Natural killer cell (primary cell): ENCODE measurements at regions not wholly inside any gene's neighbourhood (a gene's known extent, or its start where the extent isn't known, plus 50 kb on each side); places are given as distances from the start of the nearest gene placed in this dataset.
"Not testable (repeated sequence)": the region's sequence is repeated elsewhere in the genome, so short reads cannot be mapped to it uniquely, and the experiment has no call there.

Experiments used
- ATAC-seq, 3 donors: fragments of 150-1000 bp in 2 of 3; fragments of 200-7000 bp in 1 of 3; cut with Tn5 transposase; 1 replicate in 1 of 3; 2 replicates in 2 of 3; pipeline ENCODE4 v1.10.0; 2021; ENCODE audit warnings: mild to moderate bottlenecking in 2 of 3, moderate library complexity in 2 of 3
- DNase-seq, 2 donors: peaks; one replicate each; pipeline versions ENCODE4 v3.0.0 to v3.0.0-alpha.2; 2013 to 2021; ENCODE audit warnings: mixed read lengths in 1 of 2
- H3K27ac ChIP-seq: one replicate; pipeline ENCODE4 v1.5.1; 2013; ENCODE audit warnings: mild to moderate bottlenecking, low read length
- H3K27me3 ChIP-seq: one replicate; pipeline ENCODE4 v1.6.1; 2013; ENCODE audit warnings: low read length; ENCODE audit not compliant: control insufficient read depth, insufficient read depth
- H3K36me3 ChIP-seq: one replicate; pipeline ENCODE4 v1.6.1; 2013; ENCODE audit warnings: low read length; ENCODE audit not compliant: control insufficient read depth, insufficient read depth
- H3K4me1 ChIP-seq: one replicate; pipeline ENCODE4 v1.6.1; 2013; ENCODE audit warnings: low read length; ENCODE audit not compliant: control insufficient read depth, insufficient read depth
- H3K4me3 ChIP-seq: one replicate; pipeline ENCODE4 v1.5.1; 2013; ENCODE audit warnings: low read length
- H3K9me3 ChIP-seq: one replicate; pipeline ENCODE4 v1.6.1; 2013; ENCODE audit warnings: low read length; ENCODE audit not compliant: control insufficient read depth, insufficient read depth
- H3K27ac Mint-ChIP-seq, 2 donors: one replicate each; pipeline ENCODE4 v1.8.0; 2022; ENCODE audit warnings: mild to moderate bottlenecking in 2 of 2, mixed read lengths in 2 of 2, moderate library complexity in 1 of 2
- H3K27me3 Mint-ChIP-seq, 2 donors: one replicate each; pipeline ENCODE4 v1.8.0; 2022; ENCODE audit warnings: low read depth in 2 of 2, mixed read lengths in 2 of 2
- H3K36me3 Mint-ChIP-seq: one replicate; pipeline ENCODE4 v1.8.0; 2022; ENCODE audit warnings: mixed read lengths
- H3K4me1 Mint-ChIP-seq, 2 donors: one replicate each; pipeline ENCODE4 v1.8.0; 2022; ENCODE audit warnings: mixed read lengths in 2 of 2
- H3K4me3 Mint-ChIP-seq: one replicate; pipeline ENCODE4 v1.8.0; 2022; ENCODE audit warnings: mild to moderate bottlenecking, moderate library complexity, mixed read lengths
- H3K9me3 Mint-ChIP-seq, 2 donors: one replicate each; pipeline ENCODE4 v1.8.0; 2022; ENCODE audit warnings: mixed read lengths in 2 of 2
- WGBS: methylation state at CpG from one replicate; pipeline ENCODE4 v1.1.7; 2013; ENCODE audit warnings: missing lambda C conversion rate; ENCODE audit not compliant: insufficient coverage; 5-methylcytosine and 5-hydroxymethylcytosine counted together
- intact Hi-C: fragments of 100-400 bp; cut with micrococcal nuclease; formaldehyde crosslinking; loops from one replicate; pipeline ENCODE4 v1.14.2; 2022
- TF ChIP-seq, protein P1 (sequence below): fragments of 200-600 bp; IDR thresholded peaks from one replicate; pipeline ENCODE4 v1.8.0; 2022; ENCODE audit warnings: antibody characterized with exemption

DNA sequence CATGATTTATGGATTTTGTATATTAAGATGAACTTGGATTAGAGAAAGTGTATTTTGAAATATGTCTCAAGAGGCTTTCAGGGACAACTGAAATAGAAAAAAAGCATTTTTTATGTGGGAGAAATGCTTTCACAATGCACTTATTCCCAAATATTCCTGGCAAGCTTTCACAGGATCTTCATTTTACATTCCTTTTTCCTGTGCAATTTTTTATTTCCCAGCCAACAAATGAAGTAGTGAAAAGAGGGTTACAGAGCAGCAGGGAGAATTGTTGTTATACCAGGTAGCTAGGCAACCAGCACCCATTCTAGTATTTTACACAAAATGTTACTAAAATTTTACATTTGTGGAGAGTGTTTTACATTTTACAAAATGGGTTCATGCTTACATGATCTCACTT is 167.0 kb upstream of the RPRM start:
- Mint-ChIP-seq H3K9me3 (peaks cover 4 to 8% of the 10 kb centered on the region in 2 donors), H3K36me3 (no peaks in the 10 kb centered on the region), H3K27ac (no peak overlapping the region), H3K4me3 (no peak overlapping the region), H3K4me1 (no peaks in the 10 kb centered on the region), H3K27me3 (no peaks in the 10 kb centered on the region)
- ATAC-seq (no peak), DNase-seq (no peak)
- TF ChIP-seq, protein P1, sequence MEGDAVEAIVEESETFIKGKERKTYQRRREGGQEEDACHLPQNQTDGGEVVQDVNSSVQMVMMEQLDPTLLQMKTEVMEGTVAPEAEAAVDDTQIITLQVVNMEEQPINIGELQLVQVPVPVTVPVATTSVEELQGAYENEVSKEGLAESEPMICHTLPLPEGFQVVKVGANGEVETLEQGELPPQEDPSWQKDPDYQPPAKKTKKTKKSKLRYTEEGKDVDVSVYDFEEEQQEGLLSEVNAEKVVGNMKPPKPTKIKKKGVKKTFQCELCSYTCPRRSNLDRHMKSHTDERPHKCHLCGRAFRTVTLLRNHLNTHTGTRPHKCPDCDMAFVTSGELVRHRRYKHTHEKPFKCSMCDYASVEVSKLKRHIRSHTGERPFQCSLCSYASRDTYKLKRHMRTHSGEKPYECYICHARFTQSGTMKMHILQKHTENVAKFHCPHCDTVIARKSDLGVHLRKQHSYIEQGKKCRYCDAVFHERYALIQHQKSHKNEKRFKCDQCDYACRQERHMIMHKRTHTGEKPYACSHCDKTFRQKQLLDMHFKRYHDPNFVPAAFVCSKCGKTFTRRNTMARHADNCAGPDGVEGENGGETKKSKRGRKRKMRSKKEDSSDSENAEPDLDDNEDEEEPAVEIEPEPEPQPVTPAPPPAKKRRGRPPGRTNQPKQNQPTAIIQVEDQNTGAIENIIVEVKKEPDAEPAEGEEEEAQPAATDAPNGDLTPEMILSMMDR, result no peak
- intact Hi-C loops, result no loop called here
- Histone ChIP-seq H3K27ac (no peak overlapping the region), H3K36me3 (no peaks in the 10 kb centered on the region), H3K4me3 (no peak overlapping the region), H3K27me3 (no peaks in the 10 kb centered on the region), H3K9me3 (no peaks in the 10 kb centered on the region), H3K4me1 (no peaks in the 10 kb centered on the region)

- no peaks in the 10 kb centered on the region for H3K36me3 Mint-ChIP-seq
- intact Hi-C loops, result no loop called here
- no peak overlapping the region for H3K27ac Mint-ChIP-seq
- TF ChIP-seq, protein P1, result no peak
- no peak overlapping the region for H3K4me3 Mint-ChIP-seq
- Histone ChIP-seq H3K27me3 (no peaks in the 10 kb centered on the region), H3K36me3 (no peaks in the 10 kb centered on the region), H3K27ac (no peak overlapping the region), H3K4me1 (no peaks in the 10 kb centered on the region), H3K4me3 (no peak overlapping the region), H3K9me3 (no peaks in the 10 kb centered on the region)
- peaks cover 17 to 25% of the 10 kb centered on the region in 2 donors for H3K9me3 Mint-ChIP-seq
- WGBS, result 100% methylated on average over 1 of the region's 1 CpG
- no peaks in the 10 kb centered on the region for H3K4me1 Mint-ChIP-seq
- H3K27me3 Mint-ChIP-seq, result no peaks in the 10 kb centered on the region
- DNase-seq (no peak), ATAC-seq (no peak)
Observed at GRCh38 chr2:153657651-153658050, 179.1 kb upstream of the RPRM start.

- Histone ChIP-seq H3K4me1 (no peaks in the 10 kb centered on the region), H3K27me3 (no peaks in the 10 kb centered on the region), H3K4me3 (no peak overlapping the region), H3K9me3 (peaks cover 6% of the 10 kb centered on the region), H3K36me3 (no peaks in the 10 kb centered on the region), H3K27ac (no peak overlapping the region)
- no peaks in the 10 kb centered on the region for H3K36me3 Mint-ChIP-seq
- H3K9me3 Mint-ChIP-seq, result peaks cover 11 to 19% of the 10 kb centered on the region in 2 donors
- H3K27ac Mint-ChIP-seq, result no peak overlapping the region
- DNase-seq (no peak), ATAC-seq (no peak)
- H3K4me1 Mint-ChIP-seq, result no peaks in the 10 kb centered on the region
- no peak overlapping the region for H3K4me3 Mint-ChIP-seq
- intact Hi-C loops, result no loop called here
- 76% methylated on average over 3 of the region's 3 CpGs for WGBS
- H3K27me3 Mint-ChIP-seq, result no peaks in the 10 kb centered on the region
- TF ChIP-seq, protein P1, result no peak
Observed at GRCh38 chr2:153661801-153662200, 183.2 kb upstream of the RPRM start.

GRCh38 chr2:153663371-153663770 is 184.8 kb upstream of the RPRM start:
- Histone ChIP-seq H3K27me3 (no peaks in the 10 kb centered on the region), H3K9me3 (peaks cover 6% of the 10 kb centered on the region), H3K36me3 (no peaks in the 10 kb centered on the region), H3K4me1 (no peaks in the 10 kb centered on the region), H3K27ac (no peak overlapping the region), H3K4me3 (no peak overlapping the region)
- WGBS, result no CpG with 5 or more reads among the region's 2 CpGs
- H3K27ac Mint-ChIP-seq, result no peak overlapping the region
- no peak overlapping the region for H3K4me3 Mint-ChIP-seq
- H3K4me1 Mint-ChIP-seq, result no peaks in the 10 kb centered on the region
- ATAC-seq (no peak), DNase-seq (no peak)
- no peaks in the 10 kb centered on the region for H3K36me3 Mint-ChIP-seq
- peaks cover 8 to 17% of the 10 kb centered on the region in 2 donors for H3K9me3 Mint-ChIP-seq
- intact Hi-C loops, result no loop called here
- H3K27me3 Mint-ChIP-seq, result no peaks in the 10 kb centered on the region
- TF ChIP-seq, protein P1, result no peak

DNA sequence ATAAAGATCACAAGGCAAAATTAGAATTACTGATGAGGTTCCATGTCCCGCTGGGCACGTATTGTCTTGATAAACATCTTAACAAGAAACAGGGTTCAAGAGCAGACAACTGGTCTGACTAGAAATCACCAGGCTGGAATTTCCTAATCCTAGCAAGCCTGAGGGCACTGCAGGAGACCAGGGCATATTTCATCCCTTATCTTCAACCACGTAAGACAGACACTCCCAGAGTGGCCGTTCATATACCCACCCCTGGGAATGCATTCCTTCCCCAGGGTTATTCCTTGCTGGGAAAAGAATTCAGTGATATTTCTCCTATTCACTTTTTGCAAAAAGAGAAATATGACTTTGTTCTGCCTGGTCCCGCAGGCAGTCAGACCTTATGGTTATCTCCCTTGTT is 185.4 kb upstream of the RPRM start:
- H3K9me3 Mint-ChIP-seq, result peaks cover 8 to 19% of the 10 kb centered on the region in 2 donors
- H3K27ac ChIP-seq, H3K36me3 ChIP-seq, DNase-seq, H3K27me3 ChIP-seq, ATAC-seq, H3K4me3 ChIP-seq, H3K4me3 Mint-ChIP-seq, H3K27ac Mint-ChIP-seq, intact Hi-C loops, H3K36me3 Mint-ChIP-seq, H3K27me3 Mint-ChIP-seq, H3K4me1 ChIP-seq, H3K4me1 Mint-ChIP-seq: not testable (repeated sequence)
- peaks cover 11% of the 10 kb centered on the region for H3K9me3 ChIP-seq
- 90% methylated on average over 5 of the region's 5 CpGs for WGBS
